GM18868 (cell line): ENCODE measurements at regions not wholly inside any gene's neighbourhood (a gene's known extent, or its start where the extent isn't known, plus 50 kb on each side); places are given as distances from the start of the nearest gene placed in this dataset.

Experiments used
- ATAC-seq: cut with Tn5 transposase; IDR thresholded peaks from one replicate; pipeline ENCODE4 v1.9.1; 2021; ENCODE audit warnings: mild to moderate bottlenecking, moderate library complexity; ENCODE audit not compliant: unreplicated experiment

DNA sequence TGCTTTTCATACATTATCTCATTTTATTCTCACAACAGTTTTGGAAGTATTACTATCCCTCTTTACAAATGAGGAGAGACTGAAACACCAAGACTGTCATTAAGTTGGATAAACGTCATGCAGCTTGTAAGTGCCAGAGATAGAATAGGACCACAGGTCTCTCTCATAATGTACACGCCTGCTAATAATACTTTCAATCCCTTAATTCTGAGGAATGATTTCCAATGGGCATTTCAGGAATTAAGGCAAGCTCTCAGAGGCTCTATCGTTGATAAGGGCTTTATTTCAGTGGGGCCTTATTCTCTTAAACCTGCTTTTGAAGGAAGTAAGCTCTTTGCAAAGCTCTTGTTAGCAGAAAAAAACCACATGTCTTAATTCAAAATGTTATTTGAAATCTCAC, 229.1 kb downstream of the NFKBIZ start:
- ATAC-seq = no peak

GRCh38 chr3:102078854-102079808, 229.8 kb downstream of the NFKBIZ start:
- no peak for ATAC-seq

DNA sequence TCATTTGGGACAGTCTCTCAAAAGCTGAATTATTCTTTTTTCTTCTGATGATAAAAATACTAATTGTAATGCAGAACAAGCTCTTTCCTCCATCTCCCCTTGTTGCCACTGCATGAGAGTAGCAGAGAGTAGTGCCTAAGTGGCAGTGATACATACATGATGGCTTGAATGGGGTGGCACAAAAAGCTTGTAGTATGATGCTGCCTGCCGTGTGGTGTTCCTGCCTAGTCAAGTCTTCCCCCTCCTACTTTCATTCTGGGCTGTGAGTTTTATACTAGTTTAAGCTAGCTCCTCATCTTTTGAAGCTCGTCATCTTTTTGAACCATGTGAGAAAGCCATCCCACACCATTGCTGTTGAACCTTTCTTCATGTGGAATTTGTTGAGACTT, 230.5 kb downstream of the NFKBIZ start:
- no peak for ATAC-seq

- no peak for ATAC-seq
These were observed 232.4 kb downstream of the NFKBIZ start for GRCh38 chr3:102081572-102082289.

- ATAC-seq = no peak
These were observed 234.2 kb downstream of the NFKBIZ start for GRCh38 chr3:102083473-102083872.

DNA sequence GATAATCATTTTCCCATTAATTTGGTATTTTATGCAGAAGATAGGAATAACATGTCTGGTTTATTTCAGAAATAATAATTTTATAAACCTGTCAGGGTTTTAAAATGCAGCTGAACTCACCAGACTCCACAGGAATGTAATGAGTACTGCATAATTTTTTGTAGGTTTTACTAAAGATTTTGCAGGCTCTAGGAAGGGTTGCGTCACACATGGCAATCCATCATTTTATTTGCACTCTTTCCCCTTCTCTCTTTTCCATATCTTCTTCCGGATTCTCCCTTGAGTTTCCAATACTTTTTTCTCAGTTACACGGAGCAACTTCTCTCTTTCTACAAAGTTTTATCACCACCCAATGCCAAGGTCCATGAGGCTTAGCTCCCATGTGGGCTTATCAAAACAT, 234.7 kb downstream of the NFKBIZ start:
- no peak for ATAC-seq

DNA sequence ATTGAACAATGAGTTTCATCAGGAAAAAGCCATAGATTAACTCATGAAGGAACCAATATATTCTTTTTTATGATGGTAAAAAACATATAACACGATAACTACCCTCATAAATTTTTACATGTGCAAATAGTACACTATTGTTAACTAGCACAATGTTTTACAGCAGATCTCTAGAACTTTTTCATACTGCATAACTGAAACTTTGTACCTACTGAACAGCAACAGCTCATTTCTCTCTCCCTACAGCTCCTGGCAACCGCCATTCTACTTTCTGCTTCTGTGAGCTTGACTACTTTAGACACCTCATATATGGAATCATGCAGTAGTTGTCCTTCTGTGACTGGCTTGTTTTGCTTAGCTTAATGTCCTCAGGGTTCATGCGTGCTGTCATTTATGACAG, 235.4 kb downstream of the NFKBIZ start:
- no peak for ATAC-seq

DNA sequence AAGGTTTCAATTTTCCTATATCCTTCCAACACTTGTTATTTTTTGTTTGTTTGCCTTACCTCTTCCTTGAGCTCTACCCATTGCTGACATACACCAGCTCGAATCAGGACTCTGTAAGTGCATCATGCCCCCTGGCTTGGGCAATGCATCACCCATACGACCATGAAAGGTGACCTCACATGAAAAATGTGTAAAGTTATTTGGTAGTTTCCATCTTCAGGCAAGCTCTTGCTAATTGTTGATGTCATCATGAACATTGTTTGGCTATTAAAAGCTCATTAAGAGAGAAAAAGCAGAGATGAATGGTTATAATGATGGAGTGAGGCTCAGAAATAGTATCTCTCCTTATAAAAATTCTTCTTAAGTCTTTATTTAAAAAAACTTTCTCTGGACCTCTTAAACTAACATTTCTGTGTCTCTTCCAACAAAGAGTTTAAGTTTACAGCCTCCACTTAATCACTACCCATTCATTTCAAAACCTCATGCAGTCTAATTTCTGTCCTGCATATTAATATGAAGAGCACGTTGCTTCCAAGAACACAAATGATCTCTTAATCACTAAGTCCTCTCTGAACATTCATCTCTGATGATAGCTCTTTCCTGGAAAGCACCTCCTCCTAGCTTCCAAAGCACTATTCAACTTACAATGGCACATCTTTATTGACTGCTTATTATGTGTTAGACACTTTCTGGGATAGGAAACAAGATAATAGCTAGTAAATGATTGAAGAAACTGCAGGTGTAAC, 236.3 kb downstream of the NFKBIZ start:
- ATAC-seq = no peak

DNA sequence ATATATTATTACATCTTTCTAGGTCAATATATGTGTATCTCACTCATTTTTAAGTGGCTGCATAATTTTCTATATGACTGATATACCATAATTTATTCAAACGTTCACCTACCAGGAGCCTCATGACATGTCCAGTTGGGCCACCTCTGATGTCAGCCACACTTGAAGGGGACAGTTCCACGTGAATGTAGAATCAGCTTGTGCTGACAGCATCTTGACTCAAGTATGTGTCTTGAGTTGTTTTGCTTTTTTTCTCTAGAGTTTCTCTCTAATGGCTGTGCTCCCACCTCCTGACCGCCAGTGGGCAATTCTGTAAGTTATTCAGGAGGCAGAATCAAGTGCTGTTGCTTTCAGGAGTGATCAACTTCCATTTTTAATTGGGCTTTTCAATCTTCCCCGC, 237.9 kb downstream of the NFKBIZ start:
- no peak for ATAC-seq

- no peak for ATAC-seq
These were observed 239.9 kb downstream of the NFKBIZ start for GRCh38 chr3:102089239-102089638.

DNA sequence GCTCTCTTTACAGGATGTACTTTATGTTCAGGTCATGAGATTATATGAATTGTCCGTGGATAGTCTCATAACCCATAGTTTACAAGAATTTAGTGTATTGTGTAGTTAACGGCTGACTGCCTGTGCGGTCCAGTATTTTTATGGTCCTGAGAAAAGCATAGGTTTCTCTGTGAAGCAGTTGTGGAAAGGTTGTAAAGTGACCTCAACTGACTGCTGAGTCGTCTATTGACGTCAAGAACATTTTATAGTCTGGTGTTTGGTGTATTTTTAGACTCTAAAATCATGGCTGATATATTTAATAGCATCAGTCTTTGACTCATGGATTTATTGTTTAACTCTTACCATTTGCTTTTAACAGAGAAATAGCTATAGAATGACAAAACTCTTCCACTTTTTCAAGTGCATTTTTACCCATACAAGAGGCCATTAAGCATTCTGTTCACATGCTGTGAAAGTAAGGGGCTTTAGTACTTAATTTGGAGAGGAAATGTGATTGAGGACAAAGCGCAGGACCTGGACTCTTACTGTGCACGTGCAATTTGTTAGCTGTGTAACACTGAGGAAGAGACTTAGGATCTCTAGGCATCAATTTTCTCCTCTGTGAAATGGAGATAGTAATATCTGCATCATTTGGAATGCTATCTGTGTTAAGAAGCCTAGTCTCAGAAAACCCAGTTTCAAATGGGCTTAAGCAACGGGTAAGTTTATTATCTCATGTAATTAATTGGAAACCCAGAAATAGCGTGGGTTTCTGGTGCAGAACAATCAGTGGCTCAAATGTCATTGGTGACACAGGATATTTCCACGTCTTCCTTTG, 240.8 kb downstream of the NFKBIZ start:
- no peak for ATAC-seq

DNA sequence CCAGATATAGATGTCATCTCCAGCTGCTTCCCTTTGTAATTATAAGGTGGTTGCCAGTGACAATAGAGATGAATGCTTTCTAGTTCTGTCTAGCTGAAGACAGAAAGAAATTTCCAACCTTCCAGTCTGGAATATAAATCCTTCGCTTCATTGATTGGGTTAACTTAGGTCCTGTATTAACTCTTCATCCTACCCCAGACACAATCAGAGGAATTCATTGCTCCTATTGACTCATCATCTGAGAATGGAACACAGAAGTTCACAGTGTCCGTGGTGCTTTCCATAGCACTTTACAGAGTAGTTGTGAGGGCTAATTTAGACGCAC, 241.4 kb downstream of the NFKBIZ start:
- no peak for ATAC-seq

GRCh38 chr3:102091358-102091757, 242.0 kb downstream of the NFKBIZ start:
- no peak for ATAC-seq

DNA sequence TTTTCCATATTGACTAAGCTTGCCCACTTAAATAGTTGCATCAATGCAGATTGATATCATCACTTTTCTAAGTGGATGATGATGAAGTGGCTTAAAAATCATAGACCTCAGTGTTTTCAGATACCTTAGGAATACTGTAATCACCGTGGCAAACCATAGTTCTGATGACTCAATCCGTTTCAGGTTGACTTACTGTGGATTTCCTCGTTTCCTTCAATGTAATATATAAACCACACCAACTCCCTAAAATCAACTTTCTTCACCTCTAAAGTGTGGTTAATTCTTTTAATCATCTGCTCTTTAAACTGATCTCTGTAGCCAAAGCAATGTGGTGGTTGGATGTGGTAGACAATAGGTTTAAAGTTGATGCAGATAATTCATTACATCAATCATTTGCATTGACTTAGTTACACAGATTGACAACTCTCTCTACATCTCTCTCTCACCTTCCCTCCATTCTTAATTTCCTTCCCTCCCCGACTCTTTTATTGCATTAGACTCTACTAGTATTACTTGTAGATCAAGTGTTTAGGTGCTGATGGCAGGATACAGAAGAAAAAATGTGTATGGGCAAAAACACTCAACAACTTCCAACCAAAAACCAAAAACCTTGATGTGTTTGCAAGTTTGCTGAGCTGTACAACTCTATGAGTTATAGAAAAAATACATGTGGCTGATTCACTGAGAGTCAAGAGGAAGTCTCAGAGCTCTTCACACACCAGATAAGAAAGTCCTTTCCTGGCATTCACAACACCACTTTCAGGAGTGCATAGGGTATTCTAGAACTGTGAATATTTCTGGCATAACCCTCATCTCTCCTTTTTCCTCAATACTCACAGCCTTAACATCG, 243.5 kb downstream of the NFKBIZ start:
- no peak for ATAC-seq

DNA sequence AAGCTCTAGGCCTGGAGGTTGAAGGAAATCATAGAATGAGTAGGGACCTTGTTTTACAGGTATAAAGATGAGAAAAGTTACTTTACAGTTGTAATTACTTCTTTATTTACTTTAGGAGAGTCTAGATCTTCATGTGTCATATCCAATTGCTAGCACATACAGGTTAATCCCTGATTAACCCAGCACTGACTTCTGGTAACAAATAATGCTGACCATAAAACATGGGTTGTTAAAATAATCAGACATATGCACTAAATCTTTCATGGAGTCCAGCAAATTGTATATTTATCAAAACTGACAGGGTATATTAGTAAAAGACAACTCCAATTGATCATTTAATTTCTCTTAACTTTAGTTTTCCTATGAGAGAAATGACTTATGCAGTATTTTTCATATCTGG, 245.2 kb downstream of the NFKBIZ start:
- ATAC-seq = no peak

GRCh38 chr3:102095383-102095782, 246.1 kb downstream of the NFKBIZ start:
- no peak for ATAC-seq

DNA sequence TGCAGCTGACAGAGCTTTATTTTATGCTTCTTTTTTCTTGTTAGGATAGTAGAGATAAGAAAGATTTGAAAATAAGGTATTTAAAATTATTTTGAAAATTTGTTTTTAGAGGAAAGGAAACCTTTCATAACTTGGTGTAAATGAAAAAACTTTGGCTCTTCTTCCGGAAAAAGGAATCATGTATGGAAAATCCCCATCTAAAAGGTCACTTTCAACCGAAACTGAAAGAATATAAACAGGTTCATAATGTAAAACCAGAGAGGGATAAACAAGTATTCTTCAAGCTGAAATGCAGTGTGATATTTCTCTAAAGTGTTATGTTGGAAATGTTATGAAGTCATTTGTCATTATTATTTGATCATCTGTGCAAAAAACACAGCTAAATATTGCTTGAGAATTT, 246.8 kb downstream of the NFKBIZ start:
- no peak for ATAC-seq

GRCh38 chr3:102098130-102098885, 249.0 kb downstream of the NFKBIZ start:
- no peak for ATAC-seq

DNA sequence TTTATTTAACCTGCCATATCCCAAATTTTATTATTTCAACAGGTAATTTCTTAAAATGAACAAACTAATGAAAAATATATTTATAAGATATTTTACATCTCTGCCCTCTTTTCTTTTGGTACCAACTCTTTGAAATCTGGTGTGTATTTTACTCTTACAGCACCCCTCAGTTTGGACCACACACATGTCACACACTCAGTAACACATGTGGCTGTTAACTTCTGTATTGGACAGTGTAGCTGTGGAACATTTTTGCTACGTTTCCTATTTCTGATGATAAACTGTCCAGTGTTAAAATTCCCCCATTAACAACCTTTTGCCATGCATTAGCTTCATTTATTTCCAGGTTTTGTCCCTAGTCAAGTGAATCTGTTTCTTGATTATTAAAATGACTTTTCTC, 250.6 kb downstream of the NFKBIZ start:
- no peak for ATAC-seq
